Activated CD8-positive, alpha-beta T cell treated with anti-CD3 and anti-CD28 coated beads for 36 hours (primary cell): ENCODE measurements at regions not wholly inside any gene's neighbourhood (a gene's known extent, or its start where the extent isn't known, plus 50 kb on each side); places are given as distances from the start of the nearest gene placed in this dataset.

Experiments used
- ATAC-seq: fragments of 200-7000 bp; cut with Tn5 transposase; one replicate; pipeline ENCODE4 v1.10.0; 2021; ENCODE audit warnings: mild to moderate bottlenecking, moderate library complexity
- CTCF ChIA-PET: fragments of 350-600 bp; sonication (Branson Sonifier 250); formaldehyde crosslinking; loops from one replicate; lab custom pipeline; 2021; ENCODE audit warnings: antibody characterized with exemption; lab: Charles Lee
- POLR2A ChIA-PET: fragments of 350-600 bp; sonication (Branson Sonifier 250); formaldehyde crosslinking; loops from one replicate; lab custom pipeline; 2021; ENCODE audit warnings: antibody characterized with exemption; lab: Charles Lee
- DNase-seq: peaks from one replicate; pipeline ENCODE4 v3.0.0-alpha.2; 2020
- H3K27ac Mint-ChIP-seq: one replicate; pipeline ENCODE4 v1.8.0; 2021; ENCODE audit warnings: mild to moderate bottlenecking, mixed read lengths
- H3K27me3 Mint-ChIP-seq: one replicate; pipeline ENCODE4 v1.8.0; 2021; ENCODE audit warnings: mixed read lengths
- H3K36me3 Mint-ChIP-seq: one replicate; pipeline ENCODE4 v1.8.0; 2021; ENCODE audit warnings: low read depth, mixed read lengths
- H3K4me1 Mint-ChIP-seq: one replicate; pipeline ENCODE4 v1.8.0; 2021; ENCODE audit warnings: low read depth, mixed read lengths
- H3K4me3 Mint-ChIP-seq: one replicate; pipeline ENCODE4 v1.8.0; 2021; ENCODE audit warnings: mild to moderate bottlenecking, moderate library complexity, mixed read lengths
- H3K9me3 Mint-ChIP-seq: one replicate; pipeline ENCODE4 v1.8.0; 2021; ENCODE audit warnings: mixed read lengths
- intact Hi-C: fragments of 100-400 bp; cut with micrococcal nuclease; formaldehyde crosslinking; loops from one replicate; pipeline ENCODE4 v1.10.0; 2022
- TF ChIP-seq, protein P1 (sequence below): fragments of 200-600 bp; IDR thresholded peaks from one replicate; pipeline ENCODE4 v1.8.0; 2022; ENCODE audit warnings: antibody characterized with exemption, mild to moderate bottlenecking

DNA sequence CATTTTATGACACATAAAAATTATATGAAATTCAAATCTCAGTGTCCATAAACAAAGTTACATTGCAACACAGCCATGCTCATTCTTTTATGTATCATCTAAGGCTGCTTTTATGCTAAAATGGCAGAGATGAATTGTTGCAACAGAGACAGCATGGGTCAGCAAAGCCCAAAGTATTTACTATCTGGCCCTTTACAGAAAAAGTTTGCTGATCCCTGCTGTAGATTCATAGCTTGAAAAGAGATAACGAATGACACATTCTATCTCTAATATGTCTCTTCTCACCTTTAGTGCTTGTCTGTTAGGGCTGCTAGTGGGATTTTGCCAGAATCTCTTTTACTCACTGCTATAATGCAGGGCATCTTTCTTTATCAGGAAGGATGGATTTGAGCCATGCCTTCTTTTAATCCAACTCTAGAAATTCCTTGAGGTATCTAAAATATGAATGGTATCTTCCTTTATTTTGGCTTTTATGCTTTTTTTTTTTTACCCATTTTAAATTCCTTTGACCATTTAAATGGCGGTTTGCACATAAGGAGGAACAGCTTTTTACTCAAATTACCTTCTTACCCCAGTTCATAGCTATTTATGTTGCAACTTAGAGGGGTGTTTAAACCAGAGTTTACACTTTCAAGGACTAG, 598.2 kb downstream of the PLPP3 start:
- POLR2A ChIA-PET: no interaction called here

DNA sequence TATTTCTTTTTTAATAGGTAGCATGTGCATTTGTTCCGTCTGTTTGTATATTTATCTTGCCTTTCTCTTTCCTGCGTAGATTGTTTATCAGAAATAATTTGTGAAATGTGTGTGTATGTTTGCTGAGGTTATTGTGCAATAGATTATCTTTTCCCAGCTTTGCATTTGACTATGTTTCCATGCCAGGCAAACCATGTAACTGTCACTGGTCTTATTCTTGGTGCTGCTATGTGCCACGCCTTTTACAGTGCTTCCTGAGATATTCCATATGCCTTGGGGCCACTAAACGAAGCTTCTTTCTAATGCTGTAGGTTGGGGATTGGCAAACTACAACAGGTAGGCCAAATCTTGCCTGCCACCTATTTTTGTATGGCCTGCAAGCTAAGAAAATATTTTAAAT, 598.8 kb downstream of the PLPP3 start:
- ATAC-seq (no peak), DNase-seq (no peak)
- Mint-ChIP-seq H3K36me3 (no peaks in the 10 kb centered on the region), H3K27ac (no peak overlapping the region), H3K27me3 (no peaks in the 10 kb centered on the region), H3K4me1 (no peaks in the 10 kb centered on the region), H3K4me3 (no peak overlapping the region), H3K9me3 (peaks cover 3% of the 10 kb centered on the region)
- ChIA-PET CTCF (no interaction called here), POLR2A (no interaction called here)
- TF ChIP-seq, protein P1, sequence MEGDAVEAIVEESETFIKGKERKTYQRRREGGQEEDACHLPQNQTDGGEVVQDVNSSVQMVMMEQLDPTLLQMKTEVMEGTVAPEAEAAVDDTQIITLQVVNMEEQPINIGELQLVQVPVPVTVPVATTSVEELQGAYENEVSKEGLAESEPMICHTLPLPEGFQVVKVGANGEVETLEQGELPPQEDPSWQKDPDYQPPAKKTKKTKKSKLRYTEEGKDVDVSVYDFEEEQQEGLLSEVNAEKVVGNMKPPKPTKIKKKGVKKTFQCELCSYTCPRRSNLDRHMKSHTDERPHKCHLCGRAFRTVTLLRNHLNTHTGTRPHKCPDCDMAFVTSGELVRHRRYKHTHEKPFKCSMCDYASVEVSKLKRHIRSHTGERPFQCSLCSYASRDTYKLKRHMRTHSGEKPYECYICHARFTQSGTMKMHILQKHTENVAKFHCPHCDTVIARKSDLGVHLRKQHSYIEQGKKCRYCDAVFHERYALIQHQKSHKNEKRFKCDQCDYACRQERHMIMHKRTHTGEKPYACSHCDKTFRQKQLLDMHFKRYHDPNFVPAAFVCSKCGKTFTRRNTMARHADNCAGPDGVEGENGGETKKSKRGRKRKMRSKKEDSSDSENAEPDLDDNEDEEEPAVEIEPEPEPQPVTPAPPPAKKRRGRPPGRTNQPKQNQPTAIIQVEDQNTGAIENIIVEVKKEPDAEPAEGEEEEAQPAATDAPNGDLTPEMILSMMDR: no peak
- intact Hi-C loops: no loop called here

More for the DNA sequence above, 598.2 kb downstream of the PLPP3 start:
- TF ChIP-seq, protein P1: no peak
- intact Hi-C loops: no loop called here
- Mint-ChIP-seq H3K4me3 (no peak overlapping the region), H3K36me3 (no peaks in the 10 kb centered on the region), H3K27ac (no peak overlapping the region), H3K27me3 (no peaks in the 10 kb centered on the region), H3K4me1 (no peaks in the 10 kb centered on the region), H3K9me3 (peaks cover 3% of the 10 kb centered on the region)
- CTCF ChIA-PET: no interaction called here
- DNase-seq (no peak), ATAC-seq (no peak)

DNA sequence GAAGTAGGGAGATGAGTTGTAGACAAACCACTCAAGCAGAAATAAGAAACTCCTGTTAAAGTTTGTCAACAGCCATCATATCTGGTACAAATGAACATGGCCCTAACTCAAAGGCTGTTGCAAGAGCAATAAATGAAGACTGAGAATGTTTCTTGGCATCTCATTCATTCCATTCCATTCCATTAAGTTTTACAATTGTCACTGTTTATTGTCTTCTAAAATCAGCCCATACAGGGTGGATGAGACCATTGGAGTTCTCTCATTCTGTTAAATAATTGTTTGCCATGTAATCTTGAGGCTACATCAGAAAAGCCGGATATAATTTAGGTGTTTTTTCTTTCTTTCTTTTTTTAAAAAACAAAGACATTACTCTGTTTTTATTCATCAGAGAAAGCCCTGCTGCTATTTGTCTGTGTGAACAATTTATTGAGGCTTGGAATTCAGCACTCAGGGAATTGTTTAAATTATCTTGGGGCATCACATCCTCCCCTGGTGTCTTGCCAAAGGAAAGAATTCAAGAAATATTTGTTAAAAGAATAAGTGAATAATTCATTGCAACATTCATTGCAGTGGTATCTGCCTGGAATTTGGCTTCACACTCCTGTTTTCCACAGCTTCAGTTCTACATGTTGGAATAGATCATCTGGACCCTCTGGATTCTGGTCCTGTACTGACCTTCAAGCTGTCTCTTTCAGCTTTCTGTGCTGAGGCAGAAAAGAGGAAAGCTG, 604.5 kb downstream of the PLPP3 start:
- H3K9me3 Mint-ChIP-seq: peaks cover 3% of the 10 kb centered on the region
- CTCF ChIA-PET: no interaction called here

DNA sequence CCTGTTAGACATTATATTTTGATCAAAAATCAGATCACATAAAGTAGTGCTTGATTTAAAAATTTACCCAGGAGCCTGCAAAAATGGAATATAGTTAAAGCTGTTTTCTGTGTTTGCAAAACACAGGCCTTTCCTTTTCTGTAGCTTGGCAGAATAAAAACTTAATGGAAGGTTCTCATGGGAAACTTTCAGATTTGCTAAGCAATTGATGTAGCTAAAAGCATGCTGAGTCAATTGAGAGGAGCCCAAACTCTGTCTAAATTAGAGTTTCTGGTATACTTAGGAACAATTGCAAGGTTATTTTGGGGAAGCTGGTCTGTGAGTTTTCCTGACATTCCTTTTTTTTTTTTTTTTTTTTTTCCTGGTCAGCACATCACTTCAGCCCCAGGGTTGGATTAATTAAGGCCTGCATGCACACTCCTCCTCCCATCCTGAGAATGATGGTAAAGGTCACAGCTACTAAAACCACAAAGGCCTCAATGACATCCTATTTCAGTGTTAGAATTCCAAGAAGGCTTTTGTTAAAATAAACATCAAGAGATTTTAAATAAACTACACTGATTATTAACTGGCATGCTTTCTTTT, 608.7 kb downstream of the PLPP3 start:
- intact Hi-C loops: no loop called here
- Mint-ChIP-seq H3K4me1 (no peaks in the 10 kb centered on the region), H3K9me3 (no peaks in the 10 kb centered on the region), H3K4me3 (no peak overlapping the region), H3K27me3 (peaks cover 7% of the 10 kb centered on the region), H3K36me3 (no peaks in the 10 kb centered on the region), H3K27ac (no peak overlapping the region)
- ChIA-PET CTCF (no interaction called here), POLR2A (no interaction called here)
- DNase-seq (no peak), ATAC-seq (no peak)
- TF ChIP-seq, protein P1: no peak

More for the DNA sequence above, 604.5 kb downstream of the PLPP3 start:
- intact Hi-C loops: no loop called here
- Mint-ChIP-seq H3K4me3 (no peak overlapping the region), H3K27me3 (peaks cover 1% of the 10 kb centered on the region), H3K4me1 (no peaks in the 10 kb centered on the region), H3K36me3 (no peaks in the 10 kb centered on the region), H3K27ac (no peak overlapping the region)
- no peak for ATAC-seq
- no peak for DNase-seq
- TF ChIP-seq, protein P1: no peak
- POLR2A ChIA-PET: no interaction called here

DNA sequence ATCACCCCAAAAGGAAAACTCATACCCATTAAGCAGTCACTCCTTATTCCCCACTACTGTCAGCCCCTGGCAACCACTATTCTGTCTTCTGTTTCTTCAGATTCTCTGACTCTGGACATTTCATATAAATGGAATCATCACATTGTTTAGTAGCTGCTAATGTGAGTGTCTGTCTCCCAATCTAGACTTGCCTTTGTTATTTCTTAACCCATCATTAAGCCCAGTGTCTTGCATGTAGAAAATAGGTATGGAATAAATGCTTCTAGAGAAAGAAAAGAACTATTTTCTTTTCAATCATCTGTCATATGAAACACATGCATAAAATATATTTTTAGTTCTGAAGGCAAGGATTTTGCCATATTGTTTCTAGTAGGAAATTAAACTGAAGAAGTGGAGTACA, 610.0 kb downstream of the PLPP3 start:
- Mint-ChIP-seq H3K9me3 (no peaks in the 10 kb centered on the region), H3K27me3 (peaks cover 7% of the 10 kb centered on the region), H3K4me1 (no peaks in the 10 kb centered on the region), H3K36me3 (no peaks in the 10 kb centered on the region), H3K27ac (no peak overlapping the region), H3K4me3 (no peak overlapping the region)
- POLR2A ChIA-PET: no interaction called here
- DNase-seq (no peak), ATAC-seq (no peak)
- intact Hi-C loops: no loop called here
- CTCF ChIA-PET: no interaction called here
- TF ChIP-seq, protein P1: no peak
